Astrocyte (in vitro differentiated cells and primary cell): ENCODE measurements at regions not wholly inside any gene's neighbourhood (a gene's known extent, or its start where the extent isn't known, plus 50 kb on each side); places are given as distances from the start of the nearest gene placed in this dataset.

Source experiments
- DNase-seq: peaks from one replicate; pipeline ENCODE4 v3.0.0-alpha.2; 2010; ENCODE audit warnings: low read depth
- FAIRE-seq: peaks from 2 replicates; lab custom pipeline; 2011; peaks lifted over from hg19 to GRCh38; lab: Jason Lieb, UNC
- H2AFZ ChIP-seq: 2 replicates; pipeline ENCODE4 v1.6.0; 2012; ENCODE audit warnings: low read depth, low read length, inconsistent platforms
- H3K27ac ChIP-seq: 2 replicates; pipeline ENCODE4 v1.5.1; 2011; ENCODE audit warnings: low read depth, low read length, inconsistent platforms
- H3K27me3 ChIP-seq: 2 replicates; pipeline ENCODE4 v1.6.0; 2011; ENCODE audit warnings: low read length, inconsistent platforms; ENCODE audit not compliant: insufficient read depth
- H3K36me3 ChIP-seq: 2 replicates; pipeline ENCODE4 v1.5.1; 2011; ENCODE audit warnings: low read length, inconsistent platforms; ENCODE audit not compliant: insufficient read depth
- H3K4me1 ChIP-seq: 2 replicates; pipeline ENCODE4 v1.5.1; 2011; ENCODE audit warnings: low read length, inconsistent platforms; ENCODE audit not compliant: insufficient read depth
- H3K4me2 ChIP-seq: 2 replicates; pipeline ENCODE4 v1.6.0; 2012; ENCODE audit warnings: low read length, inconsistent platforms
- H3K4me3 ChIP-seq: 2 replicates; pipeline ENCODE4 v1.5.1; 2011; ENCODE audit warnings: low read depth, mild to moderate bottlenecking, low read length, inconsistent platforms; ENCODE audit not compliant: insufficient read depth
- H3K79me2 ChIP-seq: 2 replicates; pipeline ENCODE4 v1.6.0; 2012; ENCODE audit warnings: mild to moderate bottlenecking, low read length, inconsistent platforms; ENCODE audit not compliant: insufficient read depth
- H3K9ac ChIP-seq: 2 replicates; pipeline ENCODE4 v1.6.0; 2012; ENCODE audit warnings: mild to moderate bottlenecking, low read length, inconsistent platforms
- H3K9me3 ChIP-seq: 2 replicates; pipeline ENCODE4 v1.5.1; 2012; ENCODE audit warnings: low read depth, mild to moderate bottlenecking, low read length, inconsistent platforms; ENCODE audit not compliant: insufficient read depth
- H4K20me1 ChIP-seq: 2 replicates; pipeline ENCODE4 v1.6.0; 2012; ENCODE audit warnings: low read length, inconsistent platforms; ENCODE audit not compliant: insufficient read depth
- H3K27ac Mint-ChIP-seq: one replicate; pipeline ENCODE4 v1.8.0; 2021; ENCODE audit warnings: mild to moderate bottlenecking, mixed read lengths; ENCODE audit not compliant: unreplicated experiment
- H3K27me3 Mint-ChIP-seq: one replicate; pipeline ENCODE4 v1.8.0; 2021; ENCODE audit warnings: low read depth, mixed read lengths; ENCODE audit not compliant: unreplicated experiment
- H3K36me3 Mint-ChIP-seq: one replicate; pipeline ENCODE4 v1.8.0; 2021; ENCODE audit warnings: low read depth, mixed read lengths; ENCODE audit not compliant: unreplicated experiment
- H3K4me1 Mint-ChIP-seq: one replicate; pipeline ENCODE4 v1.8.0; 2021; ENCODE audit warnings: low read depth, mixed read lengths; ENCODE audit not compliant: unreplicated experiment
- H3K4me3 Mint-ChIP-seq: one replicate; pipeline ENCODE4 v1.8.0; 2021; ENCODE audit warnings: mild to moderate bottlenecking, moderate library complexity, mixed read lengths; ENCODE audit not compliant: unreplicated experiment
- H3K9me3 Mint-ChIP-seq: one replicate; pipeline ENCODE4 v1.8.0; 2021; ENCODE audit warnings: mild to moderate bottlenecking, mixed read lengths; ENCODE audit not compliant: unreplicated experiment
- EZH2 ChIP-seq: IDR thresholded peaks from 2 replicates; pipeline ENCODE4 v1.6.1; 2012; ENCODE audit warnings: mild to moderate bottlenecking, low read length, inconsistent platforms; ENCODE audit not compliant: insufficient read depth
- TF ChIP-seq, protein P1 (sequence below): IDR thresholded peaks from 2 replicates; pipeline ENCODE4 v1.5.1; 2011; ENCODE audit warnings: low read depth, mild to moderate bottlenecking, inconsistent platforms, low read length, moderate library complexity; ENCODE audit not compliant: insufficient read depth

- Mint-ChIP-seq H3K27ac (no peak overlapping the region), H3K4me1 (no peaks in the 10 kb centered on the region), H3K36me3 (no peaks in the 10 kb centered on the region), H3K4me3 (no peak overlapping the region), H3K9me3 (peaks cover under 1% of the 10 kb centered on the region), H3K27me3 (no peaks in the 10 kb centered on the region)
- no peak overlapping the region for H3K4me3 ChIP-seq
- no peak overlapping the region for H3K27ac ChIP-seq
- H3K27me3 ChIP-seq: no peaks in the 10 kb centered on the region
- TF ChIP-seq, protein P1, sequence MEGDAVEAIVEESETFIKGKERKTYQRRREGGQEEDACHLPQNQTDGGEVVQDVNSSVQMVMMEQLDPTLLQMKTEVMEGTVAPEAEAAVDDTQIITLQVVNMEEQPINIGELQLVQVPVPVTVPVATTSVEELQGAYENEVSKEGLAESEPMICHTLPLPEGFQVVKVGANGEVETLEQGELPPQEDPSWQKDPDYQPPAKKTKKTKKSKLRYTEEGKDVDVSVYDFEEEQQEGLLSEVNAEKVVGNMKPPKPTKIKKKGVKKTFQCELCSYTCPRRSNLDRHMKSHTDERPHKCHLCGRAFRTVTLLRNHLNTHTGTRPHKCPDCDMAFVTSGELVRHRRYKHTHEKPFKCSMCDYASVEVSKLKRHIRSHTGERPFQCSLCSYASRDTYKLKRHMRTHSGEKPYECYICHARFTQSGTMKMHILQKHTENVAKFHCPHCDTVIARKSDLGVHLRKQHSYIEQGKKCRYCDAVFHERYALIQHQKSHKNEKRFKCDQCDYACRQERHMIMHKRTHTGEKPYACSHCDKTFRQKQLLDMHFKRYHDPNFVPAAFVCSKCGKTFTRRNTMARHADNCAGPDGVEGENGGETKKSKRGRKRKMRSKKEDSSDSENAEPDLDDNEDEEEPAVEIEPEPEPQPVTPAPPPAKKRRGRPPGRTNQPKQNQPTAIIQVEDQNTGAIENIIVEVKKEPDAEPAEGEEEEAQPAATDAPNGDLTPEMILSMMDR: no peak
- no peak for TF ChIP-seq EZH2
- no peak for FAIRE-seq
- no peak overlapping the region for H3K4me2 ChIP-seq
- no peaks in the 10 kb centered on the region for H3K36me3 ChIP-seq
- H3K4me1 ChIP-seq: no peaks in the 10 kb centered on the region
- no peaks in the 10 kb centered on the region for H3K79me2 ChIP-seq
- H2AFZ ChIP-seq: no peak overlapping the region
- no peaks in the 10 kb centered on the region for H4K20me1 ChIP-seq
- no peak overlapping the region for H3K9ac ChIP-seq
- H3K9me3 ChIP-seq: no peaks in the 10 kb centered on the region
- no peak for DNase-seq
Measured at GRCh38 chr1:192939440-192939839, 119.7 kb downstream of the UCHL5 start.

DNA sequence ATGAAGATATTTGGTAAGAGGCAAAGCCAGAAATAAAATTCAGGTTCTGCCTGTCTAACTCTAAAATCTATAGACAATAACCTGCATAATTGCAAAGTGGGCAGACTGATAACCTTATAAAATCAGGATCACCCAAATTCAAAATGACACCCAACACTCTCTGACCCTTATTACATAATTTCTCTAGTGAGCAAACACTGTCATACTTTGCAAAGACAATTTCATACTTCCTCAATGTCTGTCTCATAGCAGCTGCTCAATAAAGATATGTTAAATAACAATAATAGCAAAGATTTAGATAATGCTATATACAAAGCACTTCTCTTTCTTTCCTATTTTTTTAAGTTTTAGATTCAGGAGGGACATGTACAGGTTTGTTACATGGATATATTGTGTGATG is 118.5 kb downstream of the UCHL5 start:
- DNase-seq: no peak
- no peaks in the 10 kb centered on the region for H3K27me3 ChIP-seq
- H4K20me1 ChIP-seq: no peaks in the 10 kb centered on the region
- no peaks in the 10 kb centered on the region for H3K9me3 ChIP-seq
- no peak overlapping the region for H3K4me3 Mint-ChIP-seq
- no peak overlapping the region for H3K27ac Mint-ChIP-seq
- no peak overlapping the region for H3K4me2 ChIP-seq
- no peak overlapping the region for H3K27ac ChIP-seq
- no peak overlapping the region for H2AFZ ChIP-seq
- no peaks in the 10 kb centered on the region for H3K36me3 Mint-ChIP-seq
- no peaks in the 10 kb centered on the region for H3K4me1 ChIP-seq
- no peaks in the 10 kb centered on the region for H3K27me3 Mint-ChIP-seq
- no peaks in the 10 kb centered on the region for H3K4me1 Mint-ChIP-seq
- H3K79me2 ChIP-seq: no peaks in the 10 kb centered on the region
- peaks cover 2% of the 10 kb centered on the region for H3K9me3 Mint-ChIP-seq
- H3K4me3 ChIP-seq: no peak overlapping the region
- H3K9ac ChIP-seq: no peak overlapping the region
- FAIRE-seq: no peak
- TF ChIP-seq EZH2: no peak
- TF ChIP-seq, protein P1: no peak
- H3K36me3 ChIP-seq: no peaks in the 10 kb centered on the region

DNA sequence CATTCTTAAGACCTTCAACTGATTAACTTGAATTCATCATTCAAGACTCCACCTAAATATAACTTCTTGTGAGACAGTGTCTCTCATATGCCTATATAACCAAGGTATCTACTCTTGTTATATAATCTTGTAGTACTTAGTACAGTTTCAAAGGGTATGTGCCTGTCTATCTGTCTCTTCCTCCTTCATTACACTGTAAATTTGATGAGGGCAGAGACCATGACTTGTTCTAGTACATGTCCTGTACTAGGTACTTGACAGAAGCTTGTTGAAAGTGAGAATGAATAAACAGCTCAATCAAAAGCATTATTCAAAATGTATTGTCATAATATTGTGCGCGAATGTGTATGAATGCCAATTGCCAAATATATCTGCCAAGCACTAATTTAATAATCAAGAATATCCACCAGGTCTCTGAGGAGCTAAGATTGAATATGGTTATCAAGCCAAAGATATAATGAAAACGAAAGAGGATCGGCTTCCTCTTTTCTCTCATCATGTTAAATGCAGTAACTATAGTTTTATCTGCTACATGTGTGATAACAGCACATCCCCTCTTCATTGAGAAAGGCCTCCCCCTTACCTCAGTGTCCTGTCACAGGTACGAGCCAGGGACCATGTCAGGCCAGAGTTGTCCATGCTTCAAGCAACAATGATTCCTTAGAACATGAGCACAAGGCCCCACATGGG is 117.3 kb downstream of the UCHL5 start:
- H3K4me2 ChIP-seq: no peak overlapping the region
- FAIRE-seq: no peak
- H4K20me1 ChIP-seq: no peaks in the 10 kb centered on the region
- no peak overlapping the region for H3K9ac ChIP-seq
- no peak overlapping the region for H2AFZ ChIP-seq
- Mint-ChIP-seq H3K4me3 (no peak overlapping the region), H3K9me3 (peaks cover 2% of the 10 kb centered on the region), H3K27me3 (no peaks in the 10 kb centered on the region), H3K27ac (no peak overlapping the region), H3K4me1 (no peaks in the 10 kb centered on the region), H3K36me3 (no peaks in the 10 kb centered on the region)
- TF ChIP-seq EZH2: no peak
- TF ChIP-seq, protein P1: no peak
- no peaks in the 10 kb centered on the region for H3K79me2 ChIP-seq
- no peaks in the 10 kb centered on the region for H3K36me3 ChIP-seq
- DNase-seq: no peak
- H3K4me3 ChIP-seq: no peak overlapping the region
- no peaks in the 10 kb centered on the region for H3K4me1 ChIP-seq
- H3K27me3 ChIP-seq: no peaks in the 10 kb centered on the region
- no peaks in the 10 kb centered on the region for H3K9me3 ChIP-seq
- no peak overlapping the region for H3K27ac ChIP-seq
